ENCODE measurements at regions not wholly inside any gene's neighbourhood (a gene's known extent, or its start where the extent isn't known, plus 50 kb on each side); places are given as distances from the start of the nearest gene placed in this dataset.
"Not testable (repeated sequence)": the region's sequence is repeated elsewhere in the genome, so short reads cannot be mapped to it uniquely, and the experiment has no call there.

DNA sequence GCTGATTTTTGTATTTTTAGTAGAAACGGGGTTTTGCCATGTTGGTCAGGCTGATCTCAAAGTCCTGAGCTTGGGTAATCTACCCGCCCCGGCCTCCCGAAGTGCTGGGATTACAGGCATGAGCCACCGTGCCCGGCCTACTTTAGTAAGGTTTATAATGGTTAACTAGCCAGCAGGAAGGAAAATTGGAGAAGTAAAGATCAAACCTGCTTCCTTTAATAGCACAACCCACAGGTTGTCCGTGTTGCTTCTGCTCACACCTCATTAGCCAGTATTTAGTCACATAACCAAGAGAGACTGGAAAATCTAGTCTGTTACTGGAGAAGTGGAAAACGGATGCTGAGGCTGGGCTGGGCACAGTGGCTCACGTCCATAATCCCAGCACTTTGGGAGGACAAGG, 51.9 kb upstream of the TBL1XR1 start:
- peak; percentile 25 to 53 for DNase-seq

DNA sequence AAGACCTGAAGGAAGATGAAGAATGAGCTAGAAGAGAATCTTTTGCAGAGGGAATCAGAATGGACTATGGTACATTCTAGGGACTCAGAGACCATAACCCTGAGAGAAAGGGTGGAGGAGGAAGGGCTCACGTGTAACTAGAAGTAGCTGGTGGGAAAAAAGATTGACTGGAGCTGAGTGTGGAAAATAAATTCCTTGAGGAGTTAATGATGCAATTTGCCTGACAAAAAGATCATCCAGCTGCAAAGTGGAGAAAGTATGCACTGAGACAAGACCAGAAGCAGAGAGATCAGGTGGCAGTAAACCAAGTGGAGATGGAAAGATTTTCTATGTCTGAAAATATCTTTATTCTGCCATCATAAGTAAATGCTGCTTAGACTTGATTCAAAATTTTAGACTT, 52.9 kb upstream of the TBL1XR1 start:
- DNase-seq, result no peak

DNA sequence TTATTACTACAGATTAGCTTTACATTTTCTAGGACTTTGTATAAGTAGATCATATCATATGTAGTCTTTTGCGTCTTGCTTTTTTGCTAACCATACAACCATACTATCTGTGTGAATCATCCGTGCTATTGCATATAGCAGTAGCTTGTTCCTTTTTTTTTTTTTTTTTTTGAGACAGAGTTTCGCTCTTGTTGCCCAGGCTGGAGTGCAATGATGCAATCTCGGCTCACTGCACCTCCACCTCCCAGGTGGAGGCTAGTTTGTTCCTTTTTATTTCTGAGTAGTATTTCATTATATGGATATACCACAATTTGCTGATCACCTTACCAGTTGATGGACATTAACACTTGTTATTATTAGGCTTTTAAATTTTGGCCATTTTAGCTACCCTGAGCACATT, 54.5 kb upstream of the TBL1XR1 start:
- no peak for DNase-seq

DNA sequence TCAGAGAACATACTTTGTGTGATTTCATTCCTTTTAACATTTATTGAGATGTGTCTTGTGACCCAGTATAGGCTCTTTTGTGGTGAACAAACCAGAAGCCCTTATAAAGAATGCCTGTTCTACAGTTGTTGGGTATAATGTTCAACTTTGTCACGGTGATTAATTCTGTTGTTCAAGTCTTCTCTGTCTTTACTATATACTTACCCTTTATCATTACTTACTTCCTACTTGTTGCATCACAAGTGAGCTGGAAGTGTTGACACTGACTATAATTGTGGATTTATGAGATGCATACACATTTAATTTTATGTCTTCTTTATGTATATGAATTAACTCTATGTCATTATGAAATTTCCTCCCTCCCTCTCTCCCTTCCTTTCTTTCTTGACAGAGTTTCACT, 59.7 kb upstream of the TBL1XR1 start:
- no peak for DNase-seq

GRCh38 chr3:177257625-177258024, 60.3 kb upstream of the TBL1XR1 start:
- no peak for DNase-seq

- no peak for DNase-seq
Observed at GRCh38 chr3:177262396-177262795, 65.1 kb upstream of the TBL1XR1 start.

- DNase-seq, result peak; percentile 38 to 53
Observed at GRCh38 chr3:177263615-177264368, 66.5 kb upstream of the TBL1XR1 start.

DNA sequence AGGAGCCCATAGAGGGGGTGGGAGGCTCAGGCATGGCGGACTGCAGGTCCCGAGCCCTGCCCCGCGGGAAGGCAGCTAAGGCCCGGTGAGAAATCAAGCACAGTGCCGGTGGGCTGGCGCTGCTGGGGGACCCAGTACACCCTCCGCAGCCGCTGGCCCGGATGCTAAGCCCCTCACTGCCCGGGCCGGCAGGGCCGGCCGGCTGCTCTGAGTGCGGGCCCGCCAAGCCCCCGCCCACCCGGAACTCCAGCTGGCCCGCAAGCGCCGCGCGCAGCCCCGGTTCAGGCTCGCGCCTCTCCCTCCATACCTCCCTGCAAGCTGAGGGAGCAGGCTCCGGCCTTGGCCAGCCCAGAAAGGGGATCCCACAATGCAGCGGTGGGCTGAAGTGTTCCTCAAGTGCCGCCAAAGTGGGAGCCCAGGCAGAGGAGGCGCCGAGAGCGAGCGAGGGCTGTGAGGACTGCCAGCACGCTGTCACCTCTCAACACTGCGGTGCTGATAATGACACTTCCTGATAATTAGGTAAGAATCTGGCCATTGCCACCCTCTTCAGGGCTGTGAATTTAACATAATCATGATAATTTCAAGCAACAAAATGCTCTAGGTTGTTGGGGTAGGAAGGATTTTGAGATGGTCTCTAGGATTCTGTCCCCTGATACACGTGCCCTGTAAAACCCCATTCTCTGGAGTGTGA, 74.7 kb upstream of the TBL1XR1 start:
- not testable (repeated sequence) for DNase-seq

DNA sequence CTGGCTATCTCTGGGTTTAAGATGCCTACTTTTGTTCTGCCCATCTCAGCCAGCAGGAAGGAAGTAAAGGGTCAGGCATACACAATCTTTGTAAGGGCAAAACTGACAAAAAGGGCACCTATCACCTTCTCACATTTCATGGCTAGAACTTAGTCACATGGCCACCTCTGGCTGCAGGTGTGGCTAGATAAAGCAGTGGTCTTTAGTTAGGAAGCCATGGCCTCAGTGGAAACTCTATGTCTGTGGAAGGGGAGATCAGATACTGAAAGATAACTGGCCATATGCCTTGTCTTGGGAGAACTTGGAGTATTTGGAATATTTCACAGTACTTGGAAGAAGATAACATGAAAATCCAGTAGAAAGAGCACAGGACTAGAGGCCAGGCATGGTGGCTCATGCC, 80.7 kb upstream of the TBL1XR1 start:
- DNase-seq, result no peak

DNA sequence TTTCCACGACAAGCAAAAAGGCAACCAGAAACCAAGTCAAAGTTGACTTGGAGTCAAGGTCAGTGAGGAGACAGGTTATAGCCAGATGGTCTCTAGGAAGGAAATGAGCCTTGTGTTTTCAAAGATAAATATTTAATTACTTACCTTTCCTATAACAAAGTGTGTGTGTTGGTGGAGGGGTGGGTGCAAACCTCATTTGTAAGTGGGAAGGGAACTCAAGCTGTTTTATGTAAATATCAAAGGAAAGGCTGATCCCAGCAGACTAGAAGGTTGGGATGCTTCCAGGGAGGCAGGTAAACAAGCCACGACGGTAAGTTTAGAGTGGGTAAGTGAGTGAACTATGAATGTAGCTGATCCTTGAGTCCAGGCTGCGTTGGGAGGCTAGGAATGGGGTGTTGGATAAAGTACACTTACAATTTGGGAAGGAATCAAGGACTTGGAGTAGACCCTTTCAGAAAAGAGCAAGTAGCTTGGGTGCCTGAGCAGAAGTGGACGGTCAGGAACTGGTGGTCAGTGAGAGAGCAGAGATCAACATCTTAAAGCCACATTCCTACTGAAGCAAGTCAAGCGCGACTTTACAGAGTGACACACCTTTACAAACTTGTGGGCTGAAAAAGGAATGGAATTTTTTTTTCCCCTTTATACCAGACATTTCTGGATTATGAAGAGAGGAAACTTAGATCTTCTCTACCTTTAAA, 82.0 kb upstream of the TBL1XR1 start:
- DNase-seq, result no peak

- peak; percentile 16 to 18 for DNase-seq
Observed at GRCh38 chr3:177281292-177282118, 84.2 kb upstream of the TBL1XR1 start.

- DNase-seq, result no peak
Observed at GRCh38 chr3:177282119-177282655, 84.9 kb upstream of the TBL1XR1 start.

DNA sequence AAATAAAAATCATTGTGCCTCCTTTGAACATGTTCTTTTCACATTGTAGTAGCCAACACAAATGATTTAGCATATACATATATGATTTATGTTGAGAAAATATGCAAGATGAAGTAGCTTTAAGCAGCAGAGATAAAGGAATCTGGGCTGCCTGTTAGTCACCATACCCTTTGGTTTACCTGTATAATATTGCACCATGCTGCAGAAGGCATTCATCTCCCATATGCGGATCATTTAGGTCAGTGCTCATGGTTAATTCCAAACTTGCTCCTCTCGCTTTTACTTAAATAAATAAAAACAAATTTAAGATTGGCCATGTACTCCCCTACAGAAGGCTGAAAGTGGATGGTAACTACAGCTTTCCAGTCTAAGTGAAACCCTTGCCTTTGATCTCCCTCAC, 86.7 kb upstream of the TBL1XR1 start:
- DNase-seq, result no peak

DNA sequence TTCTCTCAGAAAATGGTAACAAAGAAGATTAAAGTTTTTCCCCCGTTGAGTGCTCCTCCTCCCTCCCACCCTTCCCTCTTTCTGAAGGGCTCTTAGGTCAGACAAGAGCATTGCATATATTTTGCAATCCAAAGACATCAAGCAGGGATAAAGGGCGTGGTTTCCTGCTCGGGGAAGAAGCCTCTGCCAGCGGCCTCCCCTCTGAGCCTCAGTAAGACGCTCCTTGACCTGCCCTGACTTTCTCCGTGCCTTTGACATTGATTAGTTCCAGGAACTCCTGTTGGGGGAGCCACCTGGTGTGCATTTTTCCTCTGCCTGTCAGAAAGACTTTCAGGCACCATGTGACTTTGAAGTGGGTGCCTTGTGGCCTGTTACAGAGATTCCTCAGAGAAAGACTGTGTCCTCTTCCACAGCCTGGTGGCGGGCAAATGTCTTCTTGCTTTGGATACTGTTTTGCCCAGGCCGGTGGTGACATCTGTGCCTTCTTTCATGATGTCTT, 87.2 kb upstream of the TBL1XR1 start:
- DNase-seq, result peak; percentile 60 to 70

DNA sequence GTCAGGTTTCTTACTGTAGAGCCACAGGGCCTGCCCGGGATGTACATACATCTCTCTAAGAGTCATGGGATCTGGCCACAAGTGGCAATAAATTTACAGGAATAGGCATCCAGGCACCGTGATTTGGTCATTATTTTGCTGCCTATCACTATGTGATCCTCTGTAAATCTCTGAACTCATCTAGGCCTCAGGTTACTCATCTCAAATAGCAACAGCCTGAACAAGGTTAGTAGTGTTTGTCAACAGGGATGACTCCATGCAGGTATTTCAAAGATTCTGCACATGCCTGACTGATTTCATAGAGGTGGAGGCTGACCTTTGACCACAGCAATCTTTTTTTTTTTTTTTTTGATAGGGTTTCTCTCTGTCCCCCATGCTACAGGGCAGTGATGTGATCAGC, 88.8 kb upstream of the TBL1XR1 start:
- DNase-seq, result no peak

GRCh38 chr3:177287231-177287630, 89.9 kb upstream of the TBL1XR1 start:
- DNase-seq, result peak; percentile 58 to 63

- no peak for DNase-seq
Observed at GRCh38 chr3:177290633-177291032, 93.4 kb upstream of the TBL1XR1 start.

- DNase-seq, result no peak
Observed at GRCh38 chr3:177294221-177294620, 96.9 kb upstream of the TBL1XR1 start.

DNA sequence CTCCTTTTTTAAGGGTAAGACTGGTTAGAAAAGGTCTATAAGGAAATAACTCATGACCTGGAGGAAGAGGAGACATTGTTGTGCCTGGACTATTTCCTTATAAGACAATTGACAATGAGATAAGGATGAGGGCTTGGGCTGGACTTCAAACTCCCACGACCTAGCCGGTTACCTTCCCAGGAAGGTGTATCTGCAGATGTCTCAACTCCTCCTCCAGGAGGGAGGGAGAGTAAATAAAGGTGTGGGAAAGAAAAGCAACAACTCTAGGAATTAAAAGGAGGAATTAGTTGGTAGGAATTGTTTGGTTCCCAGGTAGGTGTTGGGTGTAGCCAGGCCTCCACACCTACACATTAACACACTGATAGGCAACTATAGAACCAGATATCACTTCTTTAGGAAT, 97.8 kb upstream of the TBL1XR1 start:
- no peak for DNase-seq

- no peak for DNase-seq
Observed at GRCh38 chr3:177299250-177299649, 102.0 kb upstream of the TBL1XR1 start.

DNA sequence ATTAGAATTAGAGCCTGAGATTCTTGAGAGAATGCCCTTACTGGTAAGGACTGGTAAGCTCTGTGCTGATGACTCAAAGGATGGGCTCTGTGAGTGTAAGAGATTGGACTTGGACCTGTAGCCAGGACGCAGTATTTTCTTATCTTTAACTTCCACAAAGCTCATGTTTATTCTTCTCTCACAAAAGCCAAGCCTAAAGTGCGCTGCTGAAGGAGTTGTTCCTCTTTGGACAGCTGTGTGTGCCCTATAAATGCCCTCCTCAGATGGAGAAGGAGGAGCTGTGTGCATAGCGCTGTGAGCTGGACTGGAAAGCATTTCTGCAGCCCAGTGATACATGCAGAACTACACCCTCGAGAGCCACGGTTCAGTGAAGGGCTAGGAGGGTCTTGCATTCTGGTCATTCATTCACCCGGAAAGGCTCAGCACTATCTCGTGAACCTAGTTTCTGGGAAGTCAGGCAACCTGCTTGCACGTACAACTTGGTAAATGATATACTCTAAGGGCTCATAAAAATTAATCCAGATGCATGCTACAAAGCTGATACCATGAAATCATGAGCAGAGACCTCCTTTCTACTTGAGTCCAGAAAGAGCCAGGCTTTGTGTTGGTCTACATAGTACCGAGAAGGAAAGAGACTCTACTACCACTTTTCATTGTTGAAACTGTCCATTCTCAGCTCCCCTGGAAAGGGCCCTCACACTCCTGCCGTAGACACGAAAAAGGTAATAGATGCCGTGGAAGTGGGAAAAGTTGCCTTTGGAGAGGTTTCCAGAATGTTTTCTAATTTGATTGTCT, 103.0 kb upstream of the TBL1XR1 start:
- DNase-seq, result peak; percentile 60 to 64

- no peak for DNase-seq
Observed at GRCh38 chr3:177300842-177301241, 103.6 kb upstream of the TBL1XR1 start.

Measured in Kasumi-1 (cell line).